ENCODE measurements at regions not wholly inside any gene's neighbourhood (a gene's known extent, or its start where the extent isn't known, plus 50 kb on each side); places are given as distances from the start of the nearest gene placed in this dataset.
"Not testable (repeated sequence)": the region's sequence is repeated elsewhere in the genome, so short reads cannot be mapped to it uniquely, and the experiment has no call there.

- H3K4me3 ChIP-seq (ENCODE audit: low read depth, low read length) = not testable (repeated sequence)
Measured at GRCh38 chr16:16559179-16559740, 180.3 kb downstream of the NPIPA7 start.

GRCh38 chr16:16561532-16561931, 182.6 kb downstream of the NPIPA7 start:
- H3K4me3 ChIP-seq (ENCODE audit: low read depth, low read length) = not testable (repeated sequence)

GRCh38 chr16:16563962-16564361, 185.0 kb downstream of the NPIPA7 start:
- H3K4me3 ChIP-seq (ENCODE audit: low read depth, low read length) = not testable (repeated sequence)

GRCh38 chr16:16565326-16565725, 186.4 kb downstream of the NPIPA7 start:
- H3K4me3 ChIP-seq (ENCODE audit: low read depth, low read length) = not testable (repeated sequence)

- not testable (repeated sequence) for H3K4me3 ChIP-seq (ENCODE audit: low read depth, low read length)
Measured at GRCh38 chr16:16570055-16570454, 191.1 kb downstream of the NPIPA7 start.

- not testable (repeated sequence) for H3K4me3 ChIP-seq (ENCODE audit: low read depth, low read length)
Measured at GRCh38 chr16:16570874-16571273, 191.9 kb downstream of the NPIPA7 start.

GRCh38 chr16:16572130-16572774, 193.3 kb downstream of the NPIPA7 start:
- H3K4me3 ChIP-seq (ENCODE audit: low read depth, low read length) = not testable (repeated sequence)

- H3K4me3 ChIP-seq (ENCODE audit: low read depth, low read length) = not testable (repeated sequence)
Measured at GRCh38 chr16:16577062-16577461, 198.1 kb downstream of the NPIPA7 start.

GRCh38 chr16:16578701-16579100, 199.8 kb downstream of the NPIPA7 start:
- TF ChIP-seq CTCF (IDR thresholded peaks at IDR 0.05; ENCODE audit: borderline replicate concordance, insufficient read depth, low read depth, low read length) = no peak
- H3K4me3 ChIP-seq (ENCODE audit: low read depth, low read length) = no peak overlapping the region

GRCh38 chr16:16582916-16583315, 204.0 kb downstream of the NPIPA7 start:
- H3K4me3 ChIP-seq (ENCODE audit: low read depth, low read length) = not testable (repeated sequence)

GRCh38 chr16:16586073-16586651, 207.2 kb downstream of the NPIPA7 start:
- H3K4me3 ChIP-seq (ENCODE audit: low read depth, low read length) = not testable (repeated sequence)

- H3K4me3 ChIP-seq (ENCODE audit: low read depth, low read length) = not testable (repeated sequence)
Measured at GRCh38 chr16:16586969-16587368, 208.0 kb downstream of the NPIPA7 start.

- not testable (repeated sequence) for H3K4me3 ChIP-seq (ENCODE audit: low read depth, low read length)
Measured at GRCh38 chr16:16588436-16588835, 209.5 kb downstream of the NPIPA7 start.

GRCh38 chr16:16590654-16591318, 211.8 kb downstream of the NPIPA7 start:
- not testable (repeated sequence) for H3K4me3 ChIP-seq (ENCODE audit: low read depth, low read length)

All from GM12875 (cell line).